Brain microvascular endothelial cell (primary cell): ENCODE measurements at regions not wholly inside any gene's neighbourhood (a gene's known extent, or its start where the extent isn't known, plus 50 kb on each side); places are given as distances from the start of the nearest gene placed in this dataset.
"Not testable (repeated sequence)": the region's sequence is repeated elsewhere in the genome, so short reads cannot be mapped to it uniquely, and the experiment has no call there.

ENCODE experiments used
- DNase-seq: peaks from one replicate; pipeline ENCODE4 v3.0.0-alpha.2; 2020
- H3K27ac ChIP-seq: fragments of 250-450 bp; sonication (Bioruptor Pico); 2 replicates; pipeline ENCODE4 v1.5.1; 2020; ENCODE audit warnings: mild to moderate bottlenecking, moderate library complexity
- H3K27me3 ChIP-seq: fragments of 250-450 bp; sonication (Bioruptor Pico); replicated peaks from 2 replicates; pipeline ENCODE4 v1.5.1; 2020; ENCODE audit warnings: mild to moderate bottlenecking
- H3K36me3 ChIP-seq: fragments of 250-450 bp; sonication (Bioruptor Pico); replicated peaks from 2 replicates; pipeline ENCODE4 v1.5.1; 2020; ENCODE audit warnings: mild to moderate bottlenecking
- H3K4me3 ChIP-seq: 2 replicates; pipeline ENCODE4 v1.5.1; 2011; ENCODE audit warnings: low read depth, mild to moderate bottlenecking, control low read depth, low read length, moderate library complexity
- CTCF ChIP-seq: IDR thresholded peaks from 2 replicates; pipeline ENCODE4 v1.5.1; 2011; ENCODE audit warnings: low read depth, mild to moderate bottlenecking, moderate library complexity, low read length, control low read depth, inconsistent platforms; ENCODE audit errors: missing control alignments
- in situ Hi-C: cut with HindIII; loops from 2 replicates; pipeline ENCODE4 v1.10.0; 2017; ENCODE audit warnings: low sequenced_read_pairs, low pct_ligation_motif_present

- DNase-seq = no peak
- in situ Hi-C loops = no loop called here
- TF ChIP-seq CTCF = no peak
- H3K27ac ChIP-seq = no peak overlapping the region
- no peaks in the 10 kb centered on the region for H3K27me3 ChIP-seq
- no peak overlapping the region for H3K4me3 ChIP-seq
- no peaks in the 10 kb centered on the region for H3K36me3 ChIP-seq
Measured at GRCh38 chr1:79912813-79913212, 906.3 kb upstream of the ADGRL4 start.

GRCh38 chr1:79903321-79903720 is 896.8 kb upstream of the ADGRL4 start:
- no peak overlapping the region for H3K4me3 ChIP-seq
- in situ Hi-C loops = no loop called here
- DNase-seq = no peak

GRCh38 chr1:79902418-79902817 is 895.9 kb upstream of the ADGRL4 start:
- Histone ChIP-seq H3K27ac (no peak overlapping the region), H3K4me3 (no peak overlapping the region), H3K27me3 (no peaks in the 10 kb centered on the region), H3K36me3 (no peaks in the 10 kb centered on the region)
- TF ChIP-seq CTCF = no peak
- DNase-seq = no peak
- in situ Hi-C loops = no loop called here

More at GRCh38 chr1:79903321-79903720, 896.8 kb upstream of the ADGRL4 start:
- H3K27ac ChIP-seq = no peak overlapping the region
- H3K27me3 ChIP-seq = no peaks in the 10 kb centered on the region
- H3K36me3 ChIP-seq = no peaks in the 10 kb centered on the region
- TF ChIP-seq CTCF = no peak

GRCh38 chr1:79899914-79900313 is 893.4 kb upstream of the ADGRL4 start:
- peak; percentile 92 for DNase-seq
- Histone ChIP-seq H3K27ac (peak overlapping the region; percentile 61), H3K4me3 (no peak overlapping the region), H3K36me3 (no peaks in the 10 kb centered on the region), H3K27me3 (no peaks in the 10 kb centered on the region)
- in situ Hi-C loops = no loop called here
- peak; percentile 45 for TF ChIP-seq CTCF

- H3K36me3 ChIP-seq = no peaks in the 10 kb centered on the region
- H3K27ac ChIP-seq = no peak overlapping the region
- TF ChIP-seq CTCF = no peak
- no peak overlapping the region for H3K4me3 ChIP-seq
- DNase-seq = no peak
- H3K27me3 ChIP-seq = no peaks in the 10 kb centered on the region
- in situ Hi-C loops = no loop called here
Measured at GRCh38 chr1:79896140-79896539, 889.6 kb upstream of the ADGRL4 start.

GRCh38 chr1:79895573-79895972 is 889.0 kb upstream of the ADGRL4 start:
- Histone ChIP-seq H3K27ac (no peak overlapping the region), H3K36me3 (no peaks in the 10 kb centered on the region), H3K27me3 (no peaks in the 10 kb centered on the region), H3K4me3 (no peak overlapping the region)
- DNase-seq = no peak
- TF ChIP-seq CTCF = no peak
- in situ Hi-C loops = no loop called here

- H3K27me3 ChIP-seq, DNase-seq, in situ Hi-C loops, H3K4me3 ChIP-seq, H3K27ac ChIP-seq, H3K36me3 ChIP-seq: not testable (repeated sequence)
Measured at GRCh38 chr1:79894129-79894528, 887.6 kb upstream of the ADGRL4 start.
